ENCODE measurements at regions not wholly inside any gene's neighbourhood (a gene's known extent, or its start where the extent isn't known, plus 50 kb on each side); places are given as distances from the start of the nearest gene placed in this dataset.

DNA sequence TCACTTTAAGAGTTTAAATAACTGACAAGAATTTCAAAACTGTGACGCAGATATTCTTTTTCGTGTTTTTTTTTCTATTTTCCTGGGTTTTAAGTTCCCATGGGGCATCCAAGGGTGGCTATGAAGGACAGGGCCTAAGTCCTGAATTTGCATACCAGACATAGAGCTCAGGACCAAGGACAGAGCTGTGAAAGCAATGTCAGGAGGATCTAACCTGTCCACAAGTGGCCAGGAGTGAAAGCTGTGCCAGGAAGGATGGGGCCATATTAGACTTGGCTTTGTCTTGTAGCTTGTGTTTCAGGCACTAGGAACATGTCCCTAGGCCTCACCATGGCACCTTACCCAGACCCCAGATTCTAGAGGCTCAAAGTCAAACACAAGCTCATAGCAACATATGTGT lies 289.4 kb upstream of the MIR17HG start:
- TF ChIP-seq, protein P1, sequence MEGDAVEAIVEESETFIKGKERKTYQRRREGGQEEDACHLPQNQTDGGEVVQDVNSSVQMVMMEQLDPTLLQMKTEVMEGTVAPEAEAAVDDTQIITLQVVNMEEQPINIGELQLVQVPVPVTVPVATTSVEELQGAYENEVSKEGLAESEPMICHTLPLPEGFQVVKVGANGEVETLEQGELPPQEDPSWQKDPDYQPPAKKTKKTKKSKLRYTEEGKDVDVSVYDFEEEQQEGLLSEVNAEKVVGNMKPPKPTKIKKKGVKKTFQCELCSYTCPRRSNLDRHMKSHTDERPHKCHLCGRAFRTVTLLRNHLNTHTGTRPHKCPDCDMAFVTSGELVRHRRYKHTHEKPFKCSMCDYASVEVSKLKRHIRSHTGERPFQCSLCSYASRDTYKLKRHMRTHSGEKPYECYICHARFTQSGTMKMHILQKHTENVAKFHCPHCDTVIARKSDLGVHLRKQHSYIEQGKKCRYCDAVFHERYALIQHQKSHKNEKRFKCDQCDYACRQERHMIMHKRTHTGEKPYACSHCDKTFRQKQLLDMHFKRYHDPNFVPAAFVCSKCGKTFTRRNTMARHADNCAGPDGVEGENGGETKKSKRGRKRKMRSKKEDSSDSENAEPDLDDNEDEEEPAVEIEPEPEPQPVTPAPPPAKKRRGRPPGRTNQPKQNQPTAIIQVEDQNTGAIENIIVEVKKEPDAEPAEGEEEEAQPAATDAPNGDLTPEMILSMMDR (IDR thresholded peaks at IDR 0.05), result no peak
- TF ChIP-seq POLR2A (IDR thresholded peaks at IDR 0.05), result no peak
- no peak for TF ChIP-seq POLR2AphosphoS5 (IDR thresholded peaks at IDR 0.05)

Data from prostate gland (tissue), 2 donors.